IMR-90 (cell line): ENCODE measurements at regions not wholly inside any gene's neighbourhood (a gene's known extent, or its start where the extent isn't known, plus 50 kb on each side); places are given as distances from the start of the nearest gene placed in this dataset.

ENCODE experiments used
- ATAC-seq: fragments of 200-7000 bp; cut with Tn5 transposase; 2 replicates; pipeline ENCODE4 v1.9.1; 2020; ENCODE audit warnings: low read depth, mild to moderate bottlenecking, moderate library complexity
- BruUV-seq: library from RNA; stranded (reverse); fragments of 400-500 nt; replicated peaks from 2 replicates; lab custom pipeline; 2021; lab: Mats Ljungman, UMichigan
- CTCF ChIA-PET: fragments of 300-600 bp; formaldehyde crosslinking; extraction: SDS; loops from one replicate; lab custom pipeline; 2021; ENCODE audit warnings: antibody characterized with exemption; lab: Yijun Ruan, JAX
- POLR2A ChIA-PET: fragments of 300-600 bp; sonication (Branson Sonifier 250); formaldehyde crosslinking; loops from one replicate; lab custom pipeline; 2022; ENCODE audit warnings: antibody characterized with exemption; ENCODE audit not compliant: unreplicated experiment; lab: Charles Lee
- DNase-seq: peaks from one replicate; pipeline ENCODE4 v3.0.0; 2013
- H2AFZ ChIP-seq: replicated peaks from 2 replicates; pipeline ENCODE3; 2013; ENCODE audit warnings: low read length, mild to moderate bottlenecking; ENCODE audit not compliant: poor library complexity
- H2AK5ac ChIP-seq: 2 replicates; pipeline ENCODE4 v1.6.1; 2013; ENCODE audit warnings: low read depth, low read length, inconsistent platforms
- H2AK9ac ChIP-seq: replicated peaks from 2 replicates; pipeline ENCODE3; 2013; ENCODE audit warnings: mild to moderate bottlenecking, low read depth, low read length, moderate library complexity; ENCODE audit not compliant: poor library complexity
- H2BK120ac ChIP-seq: 2 replicates; pipeline ENCODE4 v1.6.1; 2013; ENCODE audit warnings: low read depth, low read length, inconsistent platforms
- H2BK15ac ChIP-seq: 3 replicates; pipeline ENCODE4 v1.6.1; 2013; ENCODE audit warnings: low read depth, low read length, inconsistent platforms
- H2BK20ac ChIP-seq: 2 replicates; pipeline ENCODE4 v1.6.1; 2013; ENCODE audit warnings: low read depth, mild to moderate bottlenecking, inconsistent platforms, low read length, moderate library complexity
- H2BK5ac ChIP-seq: 2 replicates; pipeline ENCODE4 v1.6.1; 2013; ENCODE audit warnings: mild to moderate bottlenecking, low read depth, low read length, inconsistent platforms; ENCODE audit not compliant: poor library complexity, severe bottlenecking
- H3K14ac ChIP-seq: replicated peaks from 2 replicates; pipeline ENCODE4 v1.6.1; 2013; ENCODE audit warnings: low read depth, low read length, inconsistent platforms
- H3K18ac ChIP-seq: 2 replicates; pipeline ENCODE4 v1.6.1; 2013; ENCODE audit warnings: low read depth, low read length, control low read depth
- H3K23ac ChIP-seq: 2 replicates; pipeline ENCODE4 v1.6.1; 2013; ENCODE audit warnings: low read depth, low read length, inconsistent platforms
- H3K27ac ChIP-seq: 2 replicates; pipeline ENCODE4 v1.5.1; 2013; ENCODE audit warnings: mild to moderate bottlenecking, control low read depth, low read length; ENCODE audit not compliant: insufficient read depth
- H3K27me3 ChIP-seq: 2 replicates; pipeline ENCODE4 v1.6.1; 2013; ENCODE audit warnings: low read length; ENCODE audit not compliant: control insufficient read depth, insufficient read depth
- H3K36me3 ChIP-seq: 2 replicates; pipeline ENCODE4 v1.6.1; 2013; ENCODE audit warnings: low read length, mixed read lengths; ENCODE audit not compliant: control insufficient read depth, insufficient read depth
- H3K4ac ChIP-seq: 2 replicates; pipeline ENCODE4 v1.6.1; 2013; ENCODE audit warnings: low read depth, low read length, inconsistent platforms
- H3K4me1 ChIP-seq: 2 replicates; pipeline ENCODE4 v1.6.1; 2013; ENCODE audit warnings: low read length, mixed read lengths; ENCODE audit not compliant: control insufficient read depth, insufficient read depth
- H3K4me2 ChIP-seq: 2 replicates; pipeline ENCODE4 v1.6.1; 2013; ENCODE audit warnings: low read depth, mild to moderate bottlenecking, control low read depth, low read length, moderate library complexity
- H3K4me3 ChIP-seq: 2 replicates; pipeline ENCODE4 v1.5.1; 2013; ENCODE audit warnings: low read depth, mild to moderate bottlenecking, control low read depth, low read length, moderate library complexity; ENCODE audit not compliant: insufficient read depth
- H3K56ac ChIP-seq: 2 replicates; pipeline ENCODE4 v1.6.1; 2013; ENCODE audit warnings: low read length, inconsistent platforms; ENCODE audit not compliant: insufficient read depth; ENCODE audit errors: extremely low read depth
- H3K79me1 ChIP-seq, 2 experiments: 2 replicates each; pipeline ENCODE4 v1.6.1; 2013; ENCODE audit warnings: low read length in 2 of 2, inconsistent platforms in 1 of 2, low read depth in 1 of 2
- H3K9ac ChIP-seq: 2 replicates; pipeline ENCODE4 v1.6.1; 2013; ENCODE audit warnings: low read depth, low read length, control low read depth
- H3K9me1 ChIP-seq: 2 replicates; pipeline ENCODE4 v1.6.1; 2013; ENCODE audit warnings: low read length, inconsistent platforms; ENCODE audit not compliant: insufficient read depth
- H3K9me3 ChIP-seq: 2 replicates; pipeline ENCODE4 v1.6.1; 2013; ENCODE audit warnings: low read length; ENCODE audit not compliant: control insufficient read depth, insufficient read depth
- H4K20me1 ChIP-seq: 2 replicates; pipeline ENCODE4 v1.6.1; 2013; ENCODE audit warnings: low read length, inconsistent platforms; ENCODE audit not compliant: insufficient read depth
- H4K5ac ChIP-seq: 2 replicates; pipeline ENCODE4 v1.6.1; 2013; ENCODE audit warnings: mild to moderate bottlenecking, low read depth, low read length, control low read depth
- H4K8ac ChIP-seq, 2 experiments: 2 replicates each; pipeline ENCODE4 v1.6.1; 2013; ENCODE audit warnings: low read depth in 2 of 2, low read length in 2 of 2, control low read depth in 1 of 2, inconsistent platforms in 1 of 2
- H4K91ac ChIP-seq: 2 replicates; pipeline ENCODE4 v1.6.1; 2013; ENCODE audit warnings: low read depth, low read length, inconsistent platforms; ENCODE audit not compliant: insufficient read depth
- BHLHE40 ChIP-seq: fragments of 150-350 bp; IDR thresholded peaks from 2 replicates; pipeline ENCODE4 v1.6.1; 2016; ENCODE audit warnings: mild to moderate bottlenecking, low read depth, low read length
- CHD1 ChIP-seq: IDR thresholded peaks from 2 replicates; pipeline ENCODE4 v1.6.1; 2012; ENCODE audit warnings: low read depth, low read length, improper control_type of control experiment
- FOS ChIP-seq: fragments of 150-350 bp; IDR thresholded peaks from 2 replicates; pipeline ENCODE4 v1.6.1; 2016; ENCODE audit warnings: low read depth, low read length
- MAFK ChIP-seq: IDR thresholded peaks from 2 replicates; pipeline ENCODE4 v1.6.1; 2012; ENCODE audit warnings: low read depth, low read length, improper control_type of control experiment
- MAZ ChIP-seq: IDR thresholded peaks from 2 replicates; pipeline ENCODE4 v1.6.1; 2012; ENCODE audit warnings: low read depth, mild to moderate bottlenecking, low read length, improper control_type of control experiment, moderate library complexity, borderline replicate concordance
- MXI1 ChIP-seq: IDR thresholded peaks from 2 replicates; pipeline ENCODE4 v1.6.1; 2012; ENCODE audit warnings: low read depth, mild to moderate bottlenecking, low read length, moderate library complexity, borderline replicate concordance
- RAD21 ChIP-seq: IDR thresholded peaks from 2 replicates; pipeline ENCODE4 v1.6.1; 2012; ENCODE audit warnings: low read length, improper control_type of control experiment
- RCOR1 ChIP-seq: IDR thresholded peaks from 2 replicates; pipeline ENCODE4 v1.6.1; 2012; ENCODE audit warnings: mild to moderate bottlenecking, low read length, improper control_type of control experiment; ENCODE audit not compliant: insufficient replicate concordance
- RFX5 ChIP-seq: IDR thresholded peaks from 2 replicates; pipeline ENCODE4 v1.8.0; 2012; ENCODE audit warnings: low read depth, mild to moderate bottlenecking, low read length, moderate library complexity
- SMC3 ChIP-seq: fragments of 150-350 bp; IDR thresholded peaks from 2 replicates; pipeline ENCODE4 v1.6.1; 2016; ENCODE audit warnings: low read depth, mild to moderate bottlenecking, antibody characterized with exemption, low read length, moderate library complexity
- WGBS, 2 experiments: methylation state at CpG; one replicate each; pipeline versions ENCODE4 v1.1.5 to v1.1.7; 2013; ENCODE audit warnings: missing lambda C conversion rate in 2 of 2; ENCODE audit not compliant: insufficient read length in 1 of 2; ENCODE audit errors: extremely low coverage in 2 of 2; 5-methylcytosine and 5-hydroxymethylcytosine counted together
- dilution Hi-C: fragments of 300-500 bp; cut with HindIII; formaldehyde crosslinking; loops from one replicate; pipeline ENCODE4 v1.14.3; 2018; ENCODE audit warnings: low sequenced_read_pairs; ENCODE audit not compliant: unreplicated experiment
- in situ Hi-C: fragments of 300-500 bp; cut with MboI; formaldehyde crosslinking; loops from 3 replicates; pipeline ENCODE4 v1.14.3; 2019; ENCODE audit warnings: low sequenced_read_pairs, inconsistent platforms, mixed read lengths
- intact Hi-C: fragments of 100-400 bp; cut with micrococcal nuclease; formaldehyde crosslinking; loops from 2 replicates; pipeline ENCODE4 v1.10.0; 2022
- TF ChIP-seq, protein P1 (sequence below): conservative IDR thresholded peaks from 2 replicates; pipeline ENCODE4 v1.5.1; 2012; ENCODE audit warnings: mild to moderate bottlenecking, low read depth, low read length, improper control_type of control experiment
- TF ChIP-seq, protein P2 (sequence below): fragments of 150-350 bp; IDR thresholded peaks from 2 replicates; pipeline ENCODE4 v1.6.1; 2016; ENCODE audit warnings: low read depth, mild to moderate bottlenecking, low read length, moderate library complexity, borderline replicate concordance

DNA sequence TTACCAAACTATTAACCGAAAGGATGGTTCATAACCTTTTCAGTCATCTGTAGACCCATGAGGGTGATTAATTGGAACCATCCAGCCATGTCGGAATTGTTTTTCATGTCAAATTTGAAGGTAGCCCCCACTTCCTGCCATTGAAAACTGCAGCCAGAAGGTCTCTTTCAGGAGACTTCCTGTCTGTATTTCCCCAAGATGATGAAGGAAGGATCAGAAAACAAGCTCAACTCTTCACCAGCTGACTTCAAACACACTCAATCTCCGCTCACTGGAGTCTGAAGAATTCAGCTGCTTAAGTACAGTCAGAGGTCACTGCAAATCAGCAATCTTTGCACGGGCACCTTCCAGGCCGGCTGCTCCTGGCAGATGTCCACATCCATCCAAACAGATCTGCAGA is 291.7 kb upstream of the NPVF start:
- WGBS, 2 experiments, result 17% methylated on average over 4 of the region's 5 CpGs; no CpG with 5 or more reads in 1 of the 2 experiments
- H3K27ac ChIP-seq, result no peak overlapping the region
- no peak overlapping the region for H2BK15ac ChIP-seq
- H4K20me1 ChIP-seq, result no peaks in the 10 kb centered on the region
- ChIA-PET POLR2A (no interaction called here), CTCF (no interaction called here)
- no peak overlapping the region for H3K23ac ChIP-seq
- H3K4me2 ChIP-seq, result no peak overlapping the region
- H3K9me3 ChIP-seq, result no peaks in the 10 kb centered on the region
- no peak overlapping the region for H3K56ac ChIP-seq
- no peak overlapping the region for H3K18ac ChIP-seq
- no peaks in the 10 kb centered on the region for H3K36me3 ChIP-seq
- no peak overlapping the region for H3K14ac ChIP-seq
- H2BK5ac ChIP-seq, result no peak overlapping the region
- no peaks in the 10 kb centered on the region for H3K79me1 ChIP-seq
- TF ChIP-seq, protein P1, sequence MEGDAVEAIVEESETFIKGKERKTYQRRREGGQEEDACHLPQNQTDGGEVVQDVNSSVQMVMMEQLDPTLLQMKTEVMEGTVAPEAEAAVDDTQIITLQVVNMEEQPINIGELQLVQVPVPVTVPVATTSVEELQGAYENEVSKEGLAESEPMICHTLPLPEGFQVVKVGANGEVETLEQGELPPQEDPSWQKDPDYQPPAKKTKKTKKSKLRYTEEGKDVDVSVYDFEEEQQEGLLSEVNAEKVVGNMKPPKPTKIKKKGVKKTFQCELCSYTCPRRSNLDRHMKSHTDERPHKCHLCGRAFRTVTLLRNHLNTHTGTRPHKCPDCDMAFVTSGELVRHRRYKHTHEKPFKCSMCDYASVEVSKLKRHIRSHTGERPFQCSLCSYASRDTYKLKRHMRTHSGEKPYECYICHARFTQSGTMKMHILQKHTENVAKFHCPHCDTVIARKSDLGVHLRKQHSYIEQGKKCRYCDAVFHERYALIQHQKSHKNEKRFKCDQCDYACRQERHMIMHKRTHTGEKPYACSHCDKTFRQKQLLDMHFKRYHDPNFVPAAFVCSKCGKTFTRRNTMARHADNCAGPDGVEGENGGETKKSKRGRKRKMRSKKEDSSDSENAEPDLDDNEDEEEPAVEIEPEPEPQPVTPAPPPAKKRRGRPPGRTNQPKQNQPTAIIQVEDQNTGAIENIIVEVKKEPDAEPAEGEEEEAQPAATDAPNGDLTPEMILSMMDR, result no peak
- TF ChIP-seq MAFK, result no peak
- no peak for TF ChIP-seq CHD1
- TF ChIP-seq RCOR1, result no peak
- TF ChIP-seq FOS, result no peak
- TF ChIP-seq RFX5, result no peak
- no peak for TF ChIP-seq BHLHE40
- TF ChIP-seq MXI1, result no peak
- no peak for TF ChIP-seq SMC3
- no peak for TF ChIP-seq RAD21
- no peak for TF ChIP-seq MAZ
- TF ChIP-seq, protein P2, sequence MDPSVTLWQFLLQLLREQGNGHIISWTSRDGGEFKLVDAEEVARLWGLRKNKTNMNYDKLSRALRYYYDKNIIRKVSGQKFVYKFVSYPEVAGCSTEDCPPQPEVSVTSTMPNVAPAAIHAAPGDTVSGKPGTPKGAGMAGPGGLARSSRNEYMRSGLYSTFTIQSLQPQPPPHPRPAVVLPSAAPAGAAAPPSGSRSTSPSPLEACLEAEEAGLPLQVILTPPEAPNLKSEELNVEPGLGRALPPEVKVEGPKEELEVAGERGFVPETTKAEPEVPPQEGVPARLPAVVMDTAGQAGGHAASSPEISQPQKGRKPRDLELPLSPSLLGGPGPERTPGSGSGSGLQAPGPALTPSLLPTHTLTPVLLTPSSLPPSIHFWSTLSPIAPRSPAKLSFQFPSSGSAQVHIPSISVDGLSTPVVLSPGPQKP, result no peak
- no peak overlapping the region for H2AFZ ChIP-seq
- no peak for DNase-seq
- no peak overlapping the region for H3K4me3 ChIP-seq
- BruUV-seq, result no TSS peak
- in situ Hi-C loops (no loop called here), dilution Hi-C loops (no loop called here), intact Hi-C loops (no loop called here)
- H3K9me1 ChIP-seq, result no peaks in the 10 kb centered on the region
- H2BK120ac ChIP-seq, result no peak overlapping the region
- no peak overlapping the region for H3K4ac ChIP-seq
- H2BK20ac ChIP-seq, result no peak overlapping the region
- no peak overlapping the region for H4K91ac ChIP-seq
- no peak for ATAC-seq
- H2AK9ac ChIP-seq, result no peak overlapping the region
- no peak overlapping the region for H2AK5ac ChIP-seq
- H3K9ac ChIP-seq, result no peak overlapping the region
- no peak overlapping the region for H4K8ac ChIP-seq
- no peak overlapping the region for H4K5ac ChIP-seq
- no peaks in the 10 kb centered on the region for H3K27me3 ChIP-seq
- no peaks in the 10 kb centered on the region for H3K4me1 ChIP-seq
